ENCODE measurements at regions not wholly inside any gene's neighbourhood (a gene's known extent, or its start where the extent isn't known, plus 50 kb on each side); places are given as distances from the start of the nearest gene placed in this dataset.

DNA sequence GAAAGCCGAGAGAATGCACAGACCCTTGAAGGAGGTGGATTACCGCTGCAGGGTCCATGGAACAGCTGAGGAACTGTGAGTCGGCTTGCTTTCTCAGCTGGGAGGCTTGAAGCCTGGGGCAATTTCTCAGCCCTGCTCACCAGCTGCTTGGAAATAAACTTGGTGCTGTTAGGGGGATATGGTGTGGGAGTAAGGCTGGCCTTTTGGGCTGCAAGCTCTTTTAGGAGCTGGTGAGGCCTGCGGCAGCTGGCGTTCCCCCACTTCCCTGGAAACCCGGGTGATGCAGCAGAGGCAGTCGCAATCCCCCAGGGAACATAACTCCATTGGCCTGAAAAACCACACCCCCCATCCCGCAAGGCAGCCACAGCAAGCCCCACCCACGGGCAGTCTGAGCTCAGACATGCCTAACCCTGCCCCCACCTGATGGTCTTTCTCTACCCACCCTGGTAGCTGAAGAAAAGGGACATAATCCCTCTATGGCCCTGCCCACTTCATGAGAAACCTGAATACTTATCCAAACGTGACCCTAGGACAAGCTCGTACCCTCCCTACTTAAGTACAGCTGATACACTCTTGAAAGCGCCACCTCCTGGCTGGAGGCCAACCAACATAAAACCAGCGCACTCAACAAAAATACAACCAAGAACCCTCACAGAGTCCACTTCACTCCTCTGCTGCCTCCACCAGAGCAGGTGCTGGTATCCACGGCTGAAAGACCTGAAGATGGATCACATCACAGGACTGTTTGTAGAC is 1995.8 kb downstream of the NCAM2 start:
- TF ChIP-seq, protein P1, sequence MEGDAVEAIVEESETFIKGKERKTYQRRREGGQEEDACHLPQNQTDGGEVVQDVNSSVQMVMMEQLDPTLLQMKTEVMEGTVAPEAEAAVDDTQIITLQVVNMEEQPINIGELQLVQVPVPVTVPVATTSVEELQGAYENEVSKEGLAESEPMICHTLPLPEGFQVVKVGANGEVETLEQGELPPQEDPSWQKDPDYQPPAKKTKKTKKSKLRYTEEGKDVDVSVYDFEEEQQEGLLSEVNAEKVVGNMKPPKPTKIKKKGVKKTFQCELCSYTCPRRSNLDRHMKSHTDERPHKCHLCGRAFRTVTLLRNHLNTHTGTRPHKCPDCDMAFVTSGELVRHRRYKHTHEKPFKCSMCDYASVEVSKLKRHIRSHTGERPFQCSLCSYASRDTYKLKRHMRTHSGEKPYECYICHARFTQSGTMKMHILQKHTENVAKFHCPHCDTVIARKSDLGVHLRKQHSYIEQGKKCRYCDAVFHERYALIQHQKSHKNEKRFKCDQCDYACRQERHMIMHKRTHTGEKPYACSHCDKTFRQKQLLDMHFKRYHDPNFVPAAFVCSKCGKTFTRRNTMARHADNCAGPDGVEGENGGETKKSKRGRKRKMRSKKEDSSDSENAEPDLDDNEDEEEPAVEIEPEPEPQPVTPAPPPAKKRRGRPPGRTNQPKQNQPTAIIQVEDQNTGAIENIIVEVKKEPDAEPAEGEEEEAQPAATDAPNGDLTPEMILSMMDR (IDR thresholded peaks at IDR 0.05), result no peak
- no peak for TF ChIP-seq ZFX (IDR thresholded peaks at IDR 0.05; ENCODE audit: borderline replicate concordance)
- H3K27ac ChIP-seq, result no peak overlapping the region

GRCh38 chr21:23003951-23004350 is 2005.7 kb downstream of the NCAM2 start:
- H3K27ac ChIP-seq, result no peak overlapping the region
- no peak for TF ChIP-seq ZFX (IDR thresholded peaks at IDR 0.05; ENCODE audit: borderline replicate concordance)

GRCh38 chr21:23008601-23009202 is 2010.5 kb downstream of the NCAM2 start:
- no peak overlapping the region for H3K27ac ChIP-seq
- TF ChIP-seq ZFX (IDR thresholded peaks at IDR 0.05; ENCODE audit: borderline replicate concordance), result no peak

DNA sequence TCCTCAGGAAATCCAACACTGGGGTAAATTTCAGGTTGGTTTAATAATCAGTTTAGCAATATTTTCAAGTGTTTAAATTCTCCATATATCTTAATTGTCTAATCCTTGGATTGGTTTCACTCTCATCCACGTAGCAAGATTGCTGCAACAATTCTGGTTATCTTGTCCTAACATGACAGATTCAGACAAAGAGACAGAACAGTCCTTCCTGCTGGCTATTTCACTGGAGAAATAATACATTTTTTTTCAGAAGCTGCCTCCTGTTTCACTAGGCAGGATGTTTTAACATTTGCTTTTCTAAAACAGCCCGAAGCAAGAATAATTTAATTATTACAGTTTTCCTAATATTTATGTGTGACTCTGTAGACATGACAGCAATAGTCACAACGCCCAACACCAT is 2011.2 kb downstream of the NCAM2 start:
- no peak for TF ChIP-seq ZFX (IDR thresholded peaks at IDR 0.05; ENCODE audit: borderline replicate concordance)
- TF ChIP-seq, protein P1 (IDR thresholded peaks at IDR 0.05), result no peak
- H3K27ac ChIP-seq, result no peak overlapping the region

GRCh38 chr21:23014021-23014420 is 2015.8 kb downstream of the NCAM2 start:
- no peak overlapping the region for H3K27ac ChIP-seq
- TF ChIP-seq, protein P1 (IDR thresholded peaks at IDR 0.05), result no peak
- no peak for TF ChIP-seq ZFX (IDR thresholded peaks at IDR 0.05; ENCODE audit: borderline replicate concordance)

DNA sequence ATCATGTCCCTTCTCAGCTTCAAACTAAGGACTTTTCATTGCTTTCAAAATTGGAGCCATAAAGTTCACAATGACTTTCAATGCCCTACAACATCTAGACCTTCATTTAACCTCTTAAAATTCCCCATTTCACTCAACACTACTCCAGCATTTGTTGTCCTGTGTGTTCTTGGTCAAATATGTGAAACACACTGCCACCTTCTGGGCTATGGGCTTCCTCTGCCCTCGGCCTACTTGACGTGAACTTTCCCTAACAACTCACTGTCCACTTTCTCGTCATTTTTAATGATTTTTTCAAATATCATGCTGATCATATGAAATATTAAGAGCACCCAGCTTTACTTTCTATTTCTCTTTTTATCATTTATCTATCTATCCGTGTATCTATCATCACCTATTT is 2018.4 kb downstream of the NCAM2 start:
- TF ChIP-seq, protein P1 (IDR thresholded peaks at IDR 0.05), result peak; percentile 75
- TF ChIP-seq ZFX (IDR thresholded peaks at IDR 0.05; ENCODE audit: borderline replicate concordance), result no peak

DNA sequence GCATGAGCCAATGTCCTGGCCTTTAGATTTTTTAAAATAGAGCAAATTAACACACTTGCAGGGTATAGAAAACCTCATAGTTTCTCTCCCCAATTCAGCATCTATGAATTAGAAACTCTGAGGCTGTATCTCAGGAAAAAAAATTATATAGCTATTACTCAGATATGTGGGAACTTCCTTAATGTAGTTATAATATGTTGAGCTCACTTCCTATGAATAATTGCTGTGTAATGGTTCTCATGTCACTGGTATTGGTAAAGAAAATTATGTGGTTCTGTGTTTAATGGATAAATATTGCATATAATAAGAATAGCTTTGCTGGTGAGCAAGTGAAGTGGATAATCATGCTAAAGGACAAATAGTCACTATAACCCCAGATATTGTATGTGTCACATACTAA is 2019.8 kb downstream of the NCAM2 start:
- no peak for TF ChIP-seq ZFX (IDR thresholded peaks at IDR 0.05; ENCODE audit: borderline replicate concordance)
- H3K27ac ChIP-seq, result no peak overlapping the region

More for the DNA sequence above, 2018.4 kb downstream of the NCAM2 start:
- no peak overlapping the region for H3K27ac ChIP-seq

DNA sequence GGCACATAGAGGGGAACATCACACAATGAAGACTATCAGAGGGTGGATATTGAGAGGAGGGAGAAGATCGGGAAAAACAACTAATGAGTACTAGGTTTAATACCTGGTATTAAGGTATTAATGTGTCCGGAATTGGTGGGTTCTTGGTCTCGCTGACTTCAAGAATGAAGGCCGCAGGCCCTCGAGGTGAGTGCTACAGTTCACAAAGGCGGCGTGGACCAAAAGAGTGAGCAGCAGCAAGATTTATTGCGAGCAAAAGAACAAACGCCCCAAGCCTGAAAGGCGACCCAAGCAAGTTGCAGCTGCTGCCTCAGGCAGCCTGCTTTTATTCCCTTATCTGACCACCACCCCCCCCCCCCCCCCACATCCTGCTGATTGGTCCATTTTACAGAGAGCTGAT is 2022.8 kb downstream of the NCAM2 start:
- TF ChIP-seq ZFX (IDR thresholded peaks at IDR 0.05; ENCODE audit: borderline replicate concordance), result no peak
- TF ChIP-seq, protein P1 (IDR thresholded peaks at IDR 0.05), result no peak
- no peak overlapping the region for H3K27ac ChIP-seq

- TF ChIP-seq, protein P1 (IDR thresholded peaks at IDR 0.05), result no peak
- no peak for TF ChIP-seq ZFX (IDR thresholded peaks at IDR 0.05; ENCODE audit: borderline replicate concordance)
- H3K27ac ChIP-seq, result no peak overlapping the region
These were observed 2023.3 kb downstream of the NCAM2 start for GRCh38 chr21:23021481-23021880.

Data from 22Rv1 (cell line).